SK-N-SH (cell line): ENCODE measurements at regions not wholly inside any gene's neighbourhood (a gene's known extent, or its start where the extent isn't known, plus 50 kb on each side); places are given as distances from the start of the nearest gene placed in this dataset.

Source experiments
- CTCF ChIA-PET: fragments of 300-600, 350-600 bp; formaldehyde crosslinking; extraction: SDS; loops from one replicate; lab custom pipeline; 2021; lab: Yijun Ruan, JAX
- POLR2A ChIA-PET: fragments of 350-600 bp; sonication (Branson Sonifier 250); formaldehyde crosslinking; extraction: SDS; loops from one replicate; lab custom pipeline; 2020; ENCODE audit warnings: antibody characterized with exemption, inconsistent platforms; lab: Yijun Ruan, JAX
- DNase-seq: peaks from one replicate; pipeline ENCODE4 v3.0.0; 2012
- H2AFZ ChIP-seq: fragments of 200-600 bp; sonication (generic); 2 replicates; pipeline ENCODE4 v1.8.1; 2016; ENCODE audit warnings: antibody characterized with exemption, mild to moderate bottlenecking, low read depth
- H3F3A ChIP-seq: fragments of 200-600 bp; sonication (generic); replicated peaks from 2 replicates; pipeline ENCODE3; 2016; ENCODE audit warnings: antibody characterized with exemption, mild to moderate bottlenecking; ENCODE audit not compliant: insufficient read depth
- H3K27ac ChIP-seq, 2 experiments: fragments of 200-500 bp in 1 of 2; fragments of 200-600 bp in 1 of 2; sonication (Bioruptor generic) in 1 of 2; sonication (generic), shearing (Covaris generic) in 1 of 2; 2 replicates each; pipeline versions ENCODE4 v1.5.1 to v1.6.1; 2014 to 2016; ENCODE audit warnings: low read depth in 2 of 2, inconsistent platforms in 1 of 2, low read length in 1 of 2, mild to moderate bottlenecking in 1 of 2, mixed read lengths in 1 of 2
- H3K27me3 ChIP-seq: fragments of 200-600 bp; sonication (generic), shearing (Covaris generic); 2 replicates; pipeline ENCODE4 v1.6.1; 2016; ENCODE audit warnings: mixed run types; ENCODE audit not compliant: insufficient read depth
- H3K36me3 ChIP-seq, 2 experiments: fragments of 200-500 bp in 1 of 2; fragments of 200-600 bp in 1 of 2; sonication (Bioruptor generic) in 1 of 2; sonication (generic) in 1 of 2; replicated peaks in 1 of 2; 2 replicates each; pipeline versions ENCODE3 to v1.5.1; 2014 to 2016; ENCODE audit warnings: low read length in 1 of 2, mild to moderate bottlenecking in 1 of 2; ENCODE audit not compliant: insufficient read depth in 2 of 2, control insufficient read depth in 1 of 2
- H3K4me1 ChIP-seq, 2 experiments: fragments of 200-500 bp in 1 of 2; fragments of 200-600 bp in 1 of 2; sonication (Bioruptor generic) in 1 of 2; sonication (generic), shearing (Covaris generic) in 1 of 2; 2 replicates each; pipeline versions ENCODE4 v1.5.1 to v1.6.1; 2014 to 2016; ENCODE audit warnings: low read depth in 1 of 2, low read length in 1 of 2, mixed run types in 1 of 2; ENCODE audit not compliant: insufficient read depth in 2 of 2, control insufficient read depth in 1 of 2
- H3K4me2 ChIP-seq: fragments of 200-600 bp; sonication (generic), shearing (Covaris generic); 2 replicates; pipeline ENCODE4 v1.6.1; 2017; ENCODE audit warnings: mixed run types
- H3K4me3 ChIP-seq, 2 experiments: fragments of 200-500 bp in 1 of 2; fragments of 200-600 bp in 1 of 2; sonication (Bioruptor generic) in 1 of 2; sonication (generic), shearing (Covaris generic) in 1 of 2; 2 replicates each; pipeline versions ENCODE4 v1.5.1 to v1.8.1; 2014 to 2016; ENCODE audit warnings: low read depth in 2 of 2, inconsistent platforms in 1 of 2, low read length in 1 of 2, mild to moderate bottlenecking in 1 of 2, mixed read lengths in 1 of 2, moderate library complexity in 1 of 2
- H3K79me2 ChIP-seq: fragments of 200-600 bp; sonication (generic); 2 replicates; pipeline ENCODE4 v1.8.1; 2017; ENCODE audit warnings: mild to moderate bottlenecking; ENCODE audit not compliant: insufficient read depth
- H3K9ac ChIP-seq: fragments of 200-600 bp; sonication (generic); 2 replicates; pipeline ENCODE4 v1.6.1; 2017; ENCODE audit warnings: mixed run types
- H3K9me2 ChIP-seq: fragments of 200-600 bp; sonication (generic); 2 replicates; pipeline ENCODE4 v1.6.1; 2017; ENCODE audit warnings: mixed run types
- H3K9me3 ChIP-seq: fragments of 200-600 bp; sonication (generic); 2 replicates; pipeline ENCODE4 v1.6.1; 2017; ENCODE audit warnings: mixed run types, mild to moderate bottlenecking, moderate library complexity
- H4K20me1 ChIP-seq: fragments of 200-600 bp; sonication (generic); 2 replicates; pipeline ENCODE4 v1.6.1; 2017; ENCODE audit warnings: mild to moderate bottlenecking, mixed run types; ENCODE audit not compliant: insufficient read depth
- EZH2phosphoT487 ChIP-seq: fragments of 200-600 bp; sonication (generic); IDR thresholded peaks from 2 replicates; pipeline ENCODE4 v1.6.1; 2017; ENCODE audit warnings: low read depth, mixed run types, mild to moderate bottlenecking, antibody characterized with exemption, moderate library complexity, borderline replicate concordance
- FOSL2 ChIP-seq: IDR thresholded peaks from 2 replicates; pipeline ENCODE4 v1.4.0; 2012; ENCODE audit warnings: low read depth, mild to moderate bottlenecking, moderate library complexity, borderline replicate concordance
- FOXJ3 ChIP-seq: sonication (generic); formaldehyde crosslinking; IDR thresholded peaks from 2 replicates; pipeline ENCODE4 v1.5.1; 2020; ENCODE audit warnings: mild to moderate bottlenecking, missing genetic modification reagents
- GABPA ChIP-seq: IDR thresholded peaks from 2 replicates; pipeline ENCODE4 v1.4.0; 2012; ENCODE audit warnings: low read depth, mild to moderate bottlenecking
- IRF3 ChIP-seq: fragments of 150-350 bp; IDR thresholded peaks from 2 replicates; pipeline ENCODE4 v1.6.1; 2016; ENCODE audit warnings: mild to moderate bottlenecking, low read depth, low read length
- JUND ChIP-seq: IDR thresholded peaks from 2 replicates; pipeline ENCODE4 v1.4.0; 2012
- MXI1 ChIP-seq: IDR thresholded peaks from 2 replicates; pipeline ENCODE4 v1.6.1; 2012; ENCODE audit warnings: mild to moderate bottlenecking, low read depth, low read length, improper control_type of control experiment
- PBX3 ChIP-seq: IDR thresholded peaks from 2 replicates; pipeline ENCODE4; 2012
- POLR2AphosphoS5 ChIP-seq: IDR thresholded peaks from 2 replicates; pipeline ENCODE4 v1.6.1; 2012; ENCODE audit warnings: low read depth, low read length
- RAD21 ChIP-seq: IDR thresholded peaks from 2 replicates; pipeline ENCODE4 v1.6.1; 2012; ENCODE audit warnings: mild to moderate bottlenecking, low read length
- RCOR1 ChIP-seq: fragments of 150-350 bp; IDR thresholded peaks from 2 replicates; pipeline ENCODE4 v1.6.1; 2017; ENCODE audit warnings: antibody characterized with exemption, low read length
- RXRA ChIP-seq: IDR thresholded peaks from 2 replicates; pipeline ENCODE4 v1.4.0; 2012; ENCODE audit warnings: low read depth, mild to moderate bottlenecking, borderline replicate concordance
- SIN3A ChIP-seq: IDR thresholded peaks from 2 replicates; pipeline ENCODE4 v1.6.1; 2012; ENCODE audit warnings: low read depth, mild to moderate bottlenecking, low read length, moderate library complexity, borderline replicate concordance
- TCF12 ChIP-seq: IDR thresholded peaks from 2 replicates; pipeline ENCODE4 v1.4.0; 2012
- TEAD4 ChIP-seq: IDR thresholded peaks from 2 replicates; pipeline ENCODE4 v1.4.0; 2012; ENCODE audit warnings: mild to moderate bottlenecking, borderline replicate concordance; ENCODE audit not compliant: insufficient read depth
- USF2 ChIP-seq: fragments of 150-350 bp; IDR thresholded peaks from 2 replicates; pipeline ENCODE4 v1.6.1; 2017; ENCODE audit warnings: antibody characterized with exemption, low read length, low read depth, borderline replicate concordance
- YY1 ChIP-seq: IDR thresholded peaks from 2 replicates; pipeline ENCODE4 v1.4.0; 2012; ENCODE audit warnings: low read depth, mild to moderate bottlenecking
- ZBTB33 ChIP-seq: IDR thresholded peaks from 2 replicates; pipeline ENCODE4 v1.4.0; 2012; ENCODE audit warnings: low read depth, borderline replicate concordance
- WGBS: methylation state at CpG from one replicate; pipeline ENCODE4 v1.1.6; 2017; ENCODE audit warnings: low lambda C conversion rate; 5-methylcytosine and 5-hydroxymethylcytosine counted together
- TF ChIP-seq, protein P1 (sequence below): IDR thresholded peaks from 2 replicates; pipeline ENCODE4 v1.4.0; 2012; ENCODE audit warnings: low read depth

GRCh38 chr13:40190641-40191100 lies 475.8 kb downstream of the FOXO1 start (continued):
- no peak for TF ChIP-seq USF2
- TF ChIP-seq SIN3A: no peak
- TF ChIP-seq FOSL2: peak; percentile 58; the same call in 1 of the 2 replicates
- TF ChIP-seq RCOR1: 0 out of 2 replicates have a peak, but pooled peaks have one; percentile 27
- no peak for TF ChIP-seq EZH2phosphoT487
- peak; percentile 48 for TF ChIP-seq PBX3
- TF ChIP-seq RXRA: no peak
- no peak for TF ChIP-seq YY1
- TF ChIP-seq, protein P1, sequence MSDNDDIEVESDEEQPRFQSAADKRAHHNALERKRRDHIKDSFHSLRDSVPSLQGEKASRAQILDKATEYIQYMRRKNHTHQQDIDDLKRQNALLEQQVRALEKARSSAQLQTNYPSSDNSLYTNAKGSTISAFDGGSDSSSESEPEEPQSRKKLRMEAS: peak; percentile 45; the same call in 1 of the 2 replicates

DNA sequence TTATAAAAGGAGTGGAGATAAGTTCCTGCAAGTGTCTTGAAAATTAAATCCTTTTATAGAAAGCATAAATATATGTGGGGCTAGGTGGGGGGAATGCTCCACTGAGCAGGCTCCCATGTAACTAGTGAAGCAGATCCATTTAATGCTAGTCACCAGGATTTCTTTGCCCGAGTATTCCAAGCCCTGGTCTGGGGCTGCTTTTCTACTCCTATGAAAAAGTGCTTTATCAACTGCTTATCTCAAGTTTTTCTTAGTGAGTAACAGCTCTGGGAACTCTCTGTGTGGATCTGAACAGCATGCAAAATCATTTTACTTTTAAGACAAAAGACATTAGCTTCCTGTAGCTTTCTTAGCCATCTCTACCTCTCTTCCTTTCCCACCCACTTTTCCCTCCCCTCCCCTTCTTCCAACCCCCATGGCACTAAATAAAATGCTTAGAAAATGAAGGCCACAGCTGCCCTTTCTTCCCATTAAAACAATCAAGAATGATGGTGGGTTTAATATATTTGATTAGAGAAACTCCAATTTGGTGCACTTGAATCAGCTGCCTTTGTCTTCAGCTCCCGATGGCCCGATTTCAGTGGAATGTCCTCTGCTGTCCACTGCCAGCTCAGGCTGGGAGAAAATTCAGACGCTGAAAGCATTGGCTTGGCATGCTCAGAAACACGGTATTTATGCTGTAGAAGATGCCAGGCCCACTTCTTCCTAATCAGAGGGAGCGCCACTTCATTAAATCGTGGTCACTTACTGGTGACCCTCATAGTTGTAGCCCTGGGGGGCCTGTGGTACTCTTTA lies 475.1 kb downstream of the FOXO1 start:
- TF ChIP-seq ZBTB33: no peak
- no peak for TF ChIP-seq TEAD4
- TF ChIP-seq IRF3: no peak
- no peak for TF ChIP-seq SIN3A
- TF ChIP-seq RXRA: no peak
- no peak for TF ChIP-seq EZH2phosphoT487
- TF ChIP-seq FOXJ3 (CRISPR knock-in tag): no peak
- TF ChIP-seq USF2: no peak
- no peak for TF ChIP-seq JUND
- no peak for TF ChIP-seq RAD21
- no peak for TF ChIP-seq TCF12
- TF ChIP-seq POLR2AphosphoS5: no peak
- TF ChIP-seq MXI1: no peak
- TF ChIP-seq GABPA: no peak
- ChIA-PET CTCF (interaction anchor here (0.7 to 1.8 kb wide), 4 partner anchors 9 to 222 kb away, joined by 3 to 5 read pairs (median 4); no protein-coding TSS in a partner anchor), POLR2A (interaction anchor here (0.6 kb wide), 1 partner anchor 10 kb away, joined by 3 read pairs; no protein-coding TSS in a partner anchor)
- DNase-seq: no peak
- no peaks in the 10 kb centered on the region for H3K36me3 ChIP-seq
- H3K4me1 ChIP-seq: peaks cover 18 to 22% of the 10 kb centered on the region in 2 experiments
- H3K27ac ChIP-seq: peak overlapping the region; percentile 54 to 79
- H3K79me2 ChIP-seq: no peaks in the 10 kb centered on the region
- peaks cover 12% of the 10 kb centered on the region for H3F3A ChIP-seq
- peak overlapping the region; percentile 97 for H2AFZ ChIP-seq
- H3K9me3 ChIP-seq: no peaks in the 10 kb centered on the region
- 88% methylated on average over 7 of the region's 7 CpGs for WGBS
- H3K4me2 ChIP-seq: peak overlapping the region; percentile 39; the same call in 1 of the 2 replicates
- no peak overlapping the region; a peak in 1 of 4 replicates for H3K4me3 ChIP-seq
- H4K20me1 ChIP-seq: no peaks in the 10 kb centered on the region
- H3K27me3 ChIP-seq: no peaks in the 10 kb centered on the region
- H3K9ac ChIP-seq: peak overlapping the region; percentile 1; the same call in 1 of the 2 replicates
- no peaks in the 10 kb centered on the region for H3K9me2 ChIP-seq
